ENCODE measurements at regions not wholly inside any gene's neighbourhood (a gene's known extent, or its start where the extent isn't known, plus 50 kb on each side); places are given as distances from the start of the nearest gene placed in this dataset.

GRCh38 chr6:113318575-113318917 is 538.6 kb upstream of the MARCKS start (continued):
- TF ChIP-seq REST (IDR thresholded peaks at IDR 0.05; ENCODE audit: unreplicated experiment) (no peak), NANOG (IDR thresholded peaks at IDR 0.05; ENCODE audit: borderline replicate concordance) (no peak), STAT1 (IDR thresholded peaks at IDR 0.05; ENCODE audit: unreplicated experiment) (no peak), ZNF462 (CRISPR knock-in tag; IDR thresholded peaks at IDR 0.05) (no peak)

- Histone ChIP-seq H3K36me3 (ENCODE audit: insufficient read depth) (no peaks in the 10 kb centered on the region), H4K20me1 (replicated peaks; ENCODE audit: insufficient read depth) (no peaks in the 10 kb centered on the region), H3K27ac (ENCODE audit: low read depth) (no peak overlapping the region), H3K9me2 (ENCODE audit: insufficient read depth) (no peaks in the 10 kb centered on the region), H3K4me1 (ENCODE audit: insufficient read depth) (no peaks in the 10 kb centered on the region), H3K4me3 (no peak overlapping the region), H3K4me2 (no peak overlapping the region), H3K27me3 (ENCODE audit: insufficient read depth) (no peaks in the 10 kb centered on the region), H2AFZ (no peak overlapping the region), H3K79me2 (replicated peaks; ENCODE audit: insufficient read depth) (no peaks in the 10 kb centered on the region), H3F3A (replicated peaks; ENCODE audit: low read depth) (no peaks in the 10 kb centered on the region)
- H3K9me3 Mint-ChIP-seq: no peaks in the 10 kb centered on the region
- no peak overlapping the region for H3K27ac Mint-ChIP-seq
- H3K36me3 Mint-ChIP-seq (ENCODE audit: low read depth): no peaks in the 10 kb centered on the region
- no peaks in the 10 kb centered on the region for H3K4me1 Mint-ChIP-seq
- H3K4me3 Mint-ChIP-seq: no peak overlapping the region
- ATAC-seq (no peak), DNase-seq (ENCODE audit: low spot score) (peak; percentile 25)
- H3K27me3 Mint-ChIP-seq (ENCODE audit: insufficient read depth, low read depth, poor library complexity): no peaks in the 10 kb centered on the region
- no peak for TF ChIP-seq REST (IDR thresholded peaks at IDR 0.05; ENCODE audit: unreplicated experiment)
- TF ChIP-seq CTCF (conservative IDR thresholded peaks at IDR 0.05; ENCODE audit: low read depth in 2 of 2): peak; percentile 29 to 48; a peak in 3 of 4 replicates
Measured at GRCh38 chr6:113320653-113321052, 536.5 kb upstream of the MARCKS start.
